Testis (tissue), 2 donors: ENCODE measurements at regions not wholly inside any gene's neighbourhood (a gene's known extent, or its start where the extent isn't known, plus 50 kb on each side); places are given as distances from the start of the nearest gene placed in this dataset.

Experiments used
- DNase-seq: peaks from one replicate; pipeline ENCODE4 v3.0.0-alpha.2; 2019
- H3K27ac ChIP-seq, 2 donors: fragments of 200-600 bp; sonication (generic); one replicate each; pipeline ENCODE4 v1.5.1; 2019
- H3K27me3 ChIP-seq: fragments of 200-600 bp; sonication (generic); one replicate; pipeline ENCODE4 v1.5.1; 2019
- H3K36me3 ChIP-seq: fragments of 200-600 bp; sonication (generic); one replicate; pipeline ENCODE4 v1.5.1; 2017; ENCODE audit warnings: low read depth; ENCODE audit errors: missing control alignments
- H3K4me1 ChIP-seq: fragments of 200-600 bp; sonication (generic); one replicate; pipeline ENCODE4 v1.5.1; 2019
- H3K4me3 ChIP-seq, 2 donors: fragments of 200-600 bp; sonication (generic); one replicate each; pipeline ENCODE4 v1.5.1; 2017 to 2019
- H3K9me3 ChIP-seq: fragments of 200-600 bp; sonication (generic); one replicate; pipeline ENCODE4 v1.5.1; 2017
- POLR2A ChIP-seq: fragments of 450-650 bp; IDR thresholded peaks from one replicate; pipeline ENCODE4 v1.6.1; 2017; ENCODE audit warnings: antibody characterized with exemption, mild to moderate bottlenecking, moderate library complexity
- WGBS, 2 donors: methylation state at CpG; one replicate each; pipeline ENCODE4 v1.1.5; 2018; 5-methylcytosine and 5-hydroxymethylcytosine counted together
- intact Hi-C: fragments of 100-400 bp; cut with DNase I; formaldehyde crosslinking; loops from one replicate; pipeline ENCODE4 v1.15.1; 2023; ENCODE audit warnings: low total_unique reads
- TF ChIP-seq, protein P1 (sequence below), 3 experiments: fragments of 450-650 bp in 2 of 3; fragments of 200-600 bp in 1 of 3; sonication (generic) in 1 of 3; IDR thresholded peaks; one replicate each; pipeline ENCODE4 v1.5.1; 2016 to 2019; ENCODE audit warnings: antibody characterized with exemption in 3 of 3, mild to moderate bottlenecking in 2 of 3, moderate library complexity in 1 of 3

- no peak for DNase-seq
- H3K4me3 ChIP-seq: no peak overlapping the region
- WGBS, 2 donors: 84 to 88% methylated on average over 5 of the region's 5 CpGs
- H3K27ac ChIP-seq: no peak overlapping the region
- intact Hi-C loops: no loop called here
- TF ChIP-seq, protein P1, sequence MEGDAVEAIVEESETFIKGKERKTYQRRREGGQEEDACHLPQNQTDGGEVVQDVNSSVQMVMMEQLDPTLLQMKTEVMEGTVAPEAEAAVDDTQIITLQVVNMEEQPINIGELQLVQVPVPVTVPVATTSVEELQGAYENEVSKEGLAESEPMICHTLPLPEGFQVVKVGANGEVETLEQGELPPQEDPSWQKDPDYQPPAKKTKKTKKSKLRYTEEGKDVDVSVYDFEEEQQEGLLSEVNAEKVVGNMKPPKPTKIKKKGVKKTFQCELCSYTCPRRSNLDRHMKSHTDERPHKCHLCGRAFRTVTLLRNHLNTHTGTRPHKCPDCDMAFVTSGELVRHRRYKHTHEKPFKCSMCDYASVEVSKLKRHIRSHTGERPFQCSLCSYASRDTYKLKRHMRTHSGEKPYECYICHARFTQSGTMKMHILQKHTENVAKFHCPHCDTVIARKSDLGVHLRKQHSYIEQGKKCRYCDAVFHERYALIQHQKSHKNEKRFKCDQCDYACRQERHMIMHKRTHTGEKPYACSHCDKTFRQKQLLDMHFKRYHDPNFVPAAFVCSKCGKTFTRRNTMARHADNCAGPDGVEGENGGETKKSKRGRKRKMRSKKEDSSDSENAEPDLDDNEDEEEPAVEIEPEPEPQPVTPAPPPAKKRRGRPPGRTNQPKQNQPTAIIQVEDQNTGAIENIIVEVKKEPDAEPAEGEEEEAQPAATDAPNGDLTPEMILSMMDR (IDR thresholded peaks at IDR 0.05): no peak
- no peak for TF ChIP-seq POLR2A
- H3K9me3 ChIP-seq: no peaks in the 10 kb centered on the region
- no peaks in the 10 kb centered on the region for H3K36me3 ChIP-seq
- no peaks in the 10 kb centered on the region for H3K4me1 ChIP-seq
- no peaks in the 10 kb centered on the region for H3K27me3 ChIP-seq
These were observed 627.7 kb downstream of the PLA2G4A start for GRCh38 chr1:187456446-187456845.

- WGBS, 2 donors: 62 to 75% methylated on average over 3 of the region's 3 CpGs
- TF ChIP-seq POLR2A: no peak
- TF ChIP-seq, protein P1 (IDR thresholded peaks at IDR 0.05): no peak
- H3K27ac ChIP-seq: no peak overlapping the region
- no peaks in the 10 kb centered on the region for H3K27me3 ChIP-seq
- H3K4me1 ChIP-seq: no peaks in the 10 kb centered on the region
- DNase-seq: no peak
- no peaks in the 10 kb centered on the region for H3K9me3 ChIP-seq
- intact Hi-C loops: no loop called here
- H3K4me3 ChIP-seq: no peak overlapping the region
- H3K36me3 ChIP-seq: no peaks in the 10 kb centered on the region
These were observed 631.3 kb downstream of the PLA2G4A start for GRCh38 chr1:187460093-187460492.

DNA sequence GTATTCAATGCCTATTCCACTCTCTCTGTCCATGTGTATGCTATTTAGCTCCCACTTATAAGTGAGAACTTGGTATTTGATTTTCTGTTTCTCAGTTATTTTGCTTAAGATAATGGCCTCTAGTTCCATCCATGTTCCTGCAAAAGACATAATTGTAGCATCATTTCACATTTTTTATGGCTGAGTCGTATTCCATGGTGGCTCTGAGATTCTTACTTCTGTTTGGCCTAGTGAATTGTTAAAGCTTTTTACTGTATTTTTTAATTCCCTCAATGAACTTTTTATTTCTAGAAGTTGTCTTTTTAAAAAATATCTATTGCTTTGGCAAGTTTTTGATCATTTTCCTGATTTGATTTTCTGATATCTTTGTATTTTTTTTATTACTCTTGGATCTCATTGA, 635.6 kb downstream of the PLA2G4A start:
- intact Hi-C loops: no loop called here
- Histone ChIP-seq H3K27me3 (no peaks in the 10 kb centered on the region), H3K4me3 (no peak overlapping the region), H3K27ac (no peak overlapping the region), H3K36me3 (no peaks in the 10 kb centered on the region), H3K4me1 (no peaks in the 10 kb centered on the region), H3K9me3 (no peaks in the 10 kb centered on the region)
- no peak for TF ChIP-seq POLR2A
- WGBS, 2 donors: 78 to 96% methylated on average over 1 of the region's 1 CpG
- no peak for DNase-seq

DNA sequence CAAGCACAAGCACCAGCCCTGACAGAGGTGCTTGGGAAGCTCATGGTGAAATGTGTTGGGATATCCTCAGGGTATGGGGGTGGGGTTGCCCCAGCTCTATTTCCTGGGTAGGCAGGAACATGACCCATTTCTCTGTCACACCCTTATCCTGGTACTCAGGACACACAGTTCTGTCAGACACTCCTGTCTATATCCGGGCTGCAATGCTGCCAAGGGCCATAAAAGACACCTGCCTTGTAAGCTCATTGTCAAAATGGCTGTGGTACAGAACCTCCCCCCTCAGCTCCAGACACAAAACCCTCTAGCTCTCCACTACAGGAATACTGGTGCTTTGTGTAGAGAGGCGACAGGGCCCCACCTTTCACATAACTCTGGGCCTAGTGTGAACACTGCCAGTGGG, 636.7 kb downstream of the PLA2G4A start:
- no peak overlapping the region for H3K4me3 ChIP-seq
- intact Hi-C loops: no loop called here
- TF ChIP-seq POLR2A: no peak
- TF ChIP-seq, protein P1 (IDR thresholded peaks at IDR 0.05): no peak
- no peaks in the 10 kb centered on the region for H3K36me3 ChIP-seq
- H3K4me1 ChIP-seq: no peaks in the 10 kb centered on the region
- no peaks in the 10 kb centered on the region for H3K27me3 ChIP-seq
- WGBS, 2 donors: 70 to 72% methylated on average over 2 of the region's 2 CpGs
- no peak overlapping the region for H3K27ac ChIP-seq
- DNase-seq: no peak
- H3K9me3 ChIP-seq: no peaks in the 10 kb centered on the region

DNA sequence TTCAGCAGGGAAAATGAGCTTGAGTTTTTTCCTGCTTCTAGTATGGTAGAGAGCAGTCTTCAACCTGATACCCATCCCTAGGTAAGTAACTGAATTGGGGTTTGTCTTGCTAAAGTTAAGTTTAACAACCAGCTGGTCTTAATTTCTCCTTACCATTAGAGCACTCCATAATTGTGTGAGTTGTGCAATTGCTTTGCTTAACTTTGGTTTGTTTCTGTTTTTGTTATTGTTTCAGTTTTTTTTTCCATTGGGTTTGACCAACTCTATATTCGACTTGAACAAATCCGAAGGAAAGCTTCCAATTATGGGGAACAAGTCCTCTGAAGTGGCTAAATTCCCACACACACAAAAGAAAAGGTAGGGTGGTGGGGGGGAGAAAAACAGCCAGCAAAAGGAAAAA, 641.1 kb downstream of the PLA2G4A start:
- Histone ChIP-seq H3K27ac (no peak overlapping the region), H3K4me3 (no peak overlapping the region), H3K4me1 (no peaks in the 10 kb centered on the region), H3K9me3 (no peaks in the 10 kb centered on the region), H3K36me3 (no peaks in the 10 kb centered on the region), H3K27me3 (no peaks in the 10 kb centered on the region)
- intact Hi-C loops: no loop called here
- no peak for DNase-seq
- 81 to 93% methylated on average over 2 of the region's 2 CpGs for WGBS, 2 donors
- TF ChIP-seq, protein P1 (IDR thresholded peaks at IDR 0.05): no peak
- TF ChIP-seq POLR2A: no peak
